ENCODE measurements at regions not wholly inside any gene's neighbourhood (a gene's known extent, or its start where the extent isn't known, plus 50 kb on each side); places are given as distances from the start of the nearest gene placed in this dataset.

- CTCF ChIA-PET (ENCODE audit: low intra/inter-chr PET ratio): no interaction called here
- no peak for FAIRE-seq
- no peak for TF ChIP-seq CHAMP1 (IDR thresholded peaks at IDR 0.05)
- no peak for TF ChIP-seq TCF3 (CRISPR knock-in tag; IDR thresholded peaks at IDR 0.05)
- no peak for TF ChIP-seq NELFE (IDR thresholded peaks at IDR 0.05; ENCODE audit: insufficient read depth, insufficient read length)
- no peak for TF ChIP-seq ZFP30 (CRISPR knock-in tag; IDR thresholded peaks at IDR 0.05; ENCODE audit: borderline replicate concordance)
- no peak for TF ChIP-seq ZNF197 (CRISPR knock-in tag; IDR thresholded peaks at IDR 0.05; ENCODE audit: low read depth)
- no peak for TF ChIP-seq POLR2AphosphoS2 (IDR thresholded peaks at IDR 0.05; ENCODE audit: low read length)
- no peak for TF ChIP-seq PHF21A (IDR thresholded peaks at IDR 0.05; ENCODE audit: borderline replicate concordance, low read depth)
- no peak for TF ChIP-seq MYC (IDR thresholded peaks at IDR 0.05; ENCODE audit: low read depth, low read length)
- TF ChIP-seq MYC (CRISPR knock-in tag; IDR thresholded peaks at IDR 0.05; ENCODE audit: borderline replicate concordance, low read depth): no peak
- TF ChIP-seq ZBTB43 (CRISPR knock-in tag; IDR thresholded peaks at IDR 0.05): no peak
- TF ChIP-seq ZNF384 (IDR thresholded peaks at IDR 0.05; ENCODE audit: low read depth, low read length): no peak
- no peak for TF ChIP-seq MITF (IDR thresholded peaks at IDR 0.05)
- TF ChIP-seq EZH2 (IDR thresholded peaks at IDR 0.05; ENCODE audit: borderline replicate concordance, low read depth, low read length): no peak
- TF ChIP-seq ZNF184 (CRISPR knock-in tag; IDR thresholded peaks at IDR 0.05): no peak
- no peak for TF ChIP-seq TCF7 (IDR thresholded peaks at IDR 0.05; ENCODE audit: borderline replicate concordance)
- no peak for TF ChIP-seq NR0B1 (IDR thresholded peaks at IDR 0.05; ENCODE audit: partially characterized antibody)
- no peak for TF ChIP-seq SPI1 (IDR thresholded peaks at IDR 0.05; ENCODE audit: borderline replicate concordance, low read depth, low read length)
- no peak for TF ChIP-seq RNF2 (IDR thresholded peaks at IDR 0.05)
These were observed 166.8 kb downstream of the HSD17B3 start for GRCh38 chr9:96135076-96135752.

More at GRCh38 chr9:96135076-96135752, 166.8 kb downstream of the HSD17B3 start:
- DNase-seq (ENCODE audit: extremely low read depth in 1 of 4, low spot score in 3 of 4) (no peak), ATAC-seq (no peak)
- 1% methylated on average over 9 of the region's 9 CpGs for WGBS (ENCODE audit: insufficient coverage, low coverage, missing lambda C conversion rate)
- Histone ChIP-seq H4K20me1 (replicated peaks; ENCODE audit: control insufficient read depth, insufficient read depth, low read length) (no peaks in the 10 kb centered on the region; the same call in 1 of the 2 replicates), H2AFZ (ENCODE audit: low read depth, low read length) (no peak overlapping the region), H3K9me1 (ENCODE audit: control insufficient read depth, insufficient read depth, low read length) (no peaks in the 10 kb centered on the region), H3K79me2 (ENCODE audit: control insufficient read depth, insufficient read depth, low read length) (no peaks in the 10 kb centered on the region), H3K27ac (ENCODE audit: extremely low read depth, low read depth, low read length) (no peak overlapping the region), H3K27me3 (ENCODE audit: control insufficient read depth in 2 of 2, insufficient read depth in 2 of 2, low read length in 2 of 2) (peaks cover 19 to 67% of the 10 kb centered on the region in 2 experiments; a peak in 4 of 5 replicates), H3K9me3 (replicated peaks; ENCODE audit: control insufficient read depth, insufficient read depth, low read depth, low read length) (no peaks in the 10 kb centered on the region), H3K4me1 (replicated peaks in 1 of 2; ENCODE audit: control insufficient read depth in 2 of 2, insufficient read depth in 2 of 2, low read length in 2 of 2) (no peaks in the 10 kb centered on the region), H3K9ac (ENCODE audit: insufficient read depth in 1 of 2, low read depth in 2 of 2, low read length in 2 of 2) (no peak overlapping the region), H3K36me3 (ENCODE audit: control insufficient read depth, insufficient read depth, low read length) (no peaks in the 10 kb centered on the region), H3K4me2 (ENCODE audit: insufficient read depth, low read length) (no peak overlapping the region), H3K4me3 (no peak overlapping the region)
- POLR2A ChIA-PET: no interaction called here
- BruUV-seq (replicated peaks): no TSS peak
- intact Hi-C loops (cut with micrococcal nuclease) (no loop called here), in situ Hi-C loops (cut with MboI) (no loop called here)
